ENCODE measurements at regions not wholly inside any gene's neighbourhood (a gene's known extent, or its start where the extent isn't known, plus 50 kb on each side); places are given as distances from the start of the nearest gene placed in this dataset.

- TF ChIP-seq ZSCAN18 (CRISPR knock-in tag; IDR thresholded peaks at IDR 0.05): no peak
- TF ChIP-seq NFYB (CRISPR knock-in tag; conservative IDR thresholded peaks at IDR 0.05; ENCODE audit: low read depth): no peak
- TF ChIP-seq ZNF281 (CRISPR knock-in tag; IDR thresholded peaks at IDR 0.05): no peak
- TF ChIP-seq OVOL2 (CRISPR knock-in tag; IDR thresholded peaks at IDR 0.05; ENCODE audit: borderline replicate concordance): no peak
- TF ChIP-seq SMAD4 (CRISPR knock-in tag; IDR thresholded peaks at IDR 0.05): no peak
- no peak for TF ChIP-seq FOXP4 (CRISPR knock-in tag; IDR thresholded peaks at IDR 0.05)
Measured at GRCh38 chr2:33672896-33673295, 73.8 kb upstream of the FAM98A start (continued).

GRCh38 chr2:33672389-33672788, 73.3 kb upstream of the FAM98A start:
- ChIA-PET POLR2A (no interaction called here), CTCF (no interaction called here)
- H3K9me3 Mint-ChIP-seq: peaks cover 10% of the 10 kb centered on the region
- no peak overlapping the region for H3K4me3 Mint-ChIP-seq
- TF ChIP-seq RORB (CRISPR knock-in tag; IDR thresholded peaks at IDR 0.05) (no peak), TP53 (CRISPR knock-in tag; IDR thresholded peaks at IDR 0.05) (no peak), OVOL2 (CRISPR knock-in tag; IDR thresholded peaks at IDR 0.05; ENCODE audit: borderline replicate concordance) (no peak), ZMAT4 (CRISPR knock-in tag; IDR thresholded peaks at IDR 0.05) (no peak), ZSCAN18 (CRISPR knock-in tag; IDR thresholded peaks at IDR 0.05) (no peak), IRF1 (CRISPR knock-in tag; IDR thresholded peaks at IDR 0.05) (no peak), CREB1 (CRISPR knock-in tag; IDR thresholded peaks at IDR 0.05) (no peak), ZBTB21 (CRISPR knock-in tag; IDR thresholded peaks at IDR 0.05; ENCODE audit: borderline replicate concordance) (no peak)
- H3K36me3 Mint-ChIP-seq: peaks cover 14% of the 10 kb centered on the region
- ATAC-seq (no peak), DNase-seq (ENCODE audit: low spot score) (no peak)
- H3K27me3 Mint-ChIP-seq (ENCODE audit: low read depth): no peaks in the 10 kb centered on the region
- no peak overlapping the region for H3K27ac Mint-ChIP-seq
- peaks cover 3% of the 10 kb centered on the region for H3K4me1 Mint-ChIP-seq

- no peak overlapping the region for H3K4me3 Mint-ChIP-seq
- H3K36me3 Mint-ChIP-seq: peaks cover 20% of the 10 kb centered on the region
- ATAC-seq (no peak), DNase-seq (ENCODE audit: low spot score) (no peak)
- H3K27ac Mint-ChIP-seq: no peak overlapping the region
- ChIA-PET CTCF (interaction anchor here (1.0 to 1.2 kb wide), 9 partner anchors 10 to 185 kb away, joined by 3 to 7 read pairs (median 3); partner anchors contain the start of gene FAM98A), POLR2A (no interaction called here)
- H3K4me1 Mint-ChIP-seq: peaks cover 3% of the 10 kb centered on the region
- no peaks in the 10 kb centered on the region; the same call in 1 of the 2 replicates for H3K27me3 Mint-ChIP-seq (ENCODE audit: low read depth)
- H3K9me3 Mint-ChIP-seq: peaks cover 19% of the 10 kb centered on the region
- TF ChIP-seq KAT7 (CRISPR knock-in tag; IDR thresholded peaks at IDR 0.05; ENCODE audit: borderline replicate concordance) (no peak), CDX4 (CRISPR knock-in tag; IDR thresholded peaks at IDR 0.05; ENCODE audit: borderline replicate concordance) (no peak), USF1 (CRISPR knock-in tag; IDR thresholded peaks at IDR 0.05) (no peak), PRRX2 (CRISPR knock-in tag; IDR thresholded peaks at IDR 0.05) (no peak), ETV6 (CRISPR knock-in tag; IDR thresholded peaks at IDR 0.05) (no peak), SP1 (CRISPR knock-in tag; conservative IDR thresholded peaks at IDR 0.05) (no peak), JAZF1 (CRISPR knock-in tag; IDR thresholded peaks at IDR 0.05) (no peak), STAT6 (CRISPR knock-in tag; conservative IDR thresholded peaks at IDR 0.05; ENCODE audit: low read depth) (no peak)
Measured at GRCh38 chr2:33671198-33671597, 72.1 kb upstream of the FAM98A start.

All from WTC11 (cell line).